K562 (cell line): ENCODE measurements at regions not wholly inside any gene's neighbourhood (a gene's known extent, or its start where the extent isn't known, plus 50 kb on each side); places are given as distances from the start of the nearest gene placed in this dataset.

ENCODE experiments used
- ATAC-seq: fragments of 200-7000 bp; cut with Tn5 transposase; 3 replicates; pipeline ENCODE4 v1.9.1; 2020; ENCODE audit warnings: moderate library complexity
- BruUV-seq: library from RNA; stranded (reverse); fragments of 400-500 nt; replicated peaks from 2 replicates; lab custom pipeline; 2021; lab: Mats Ljungman, UMichigan
- CTCF ChIA-PET: fragments of 300-600 bp; formaldehyde crosslinking; extraction: SDS; loops from one replicate; lab custom pipeline; 2021; ENCODE audit warnings: low intra/inter-chr PET ratio; lab: Yijun Ruan, JAX
- POLR2A ChIA-PET: fragments of 300-600, 350-650 bp; sonication (Branson Sonifier 250); formaldehyde crosslinking; extraction: SDS; loops from one replicate; lab custom pipeline; 2021; ENCODE audit warnings: antibody characterized with exemption, inconsistent platforms; lab: Yijun Ruan, JAX
- DNase-seq, 4 experiments: peaks; one replicate each; pipeline versions ENCODE4 v3.0.0 to v3.0.0-alpha.2; 2011 to 2018; ENCODE audit warnings: low spot score in 3 of 4, mixed read lengths in 3 of 4; ENCODE audit errors: extremely low read depth in 1 of 4
- FAIRE-seq: peaks from 2 replicates; lab custom pipeline; 2011; peaks lifted over from hg19 to GRCh38; lab: Jason Lieb, UNC
- H2AFZ ChIP-seq: 2 replicates; pipeline ENCODE4 v1.6.0; 2011; ENCODE audit warnings: low read depth, low read length, control low read depth, inconsistent platforms
- H3K27ac ChIP-seq: fragments of 200-600 bp; 3 replicates; pipeline ENCODE4 v1.8.0; 2011; ENCODE audit warnings: low read depth, mild to moderate bottlenecking, control low read depth, inconsistent platforms, low read length, moderate library complexity, mixed read lengths; ENCODE audit errors: extremely low read depth
- H3K27me3 ChIP-seq, 2 experiments: fragments of 300-600 bp in 1 of 2; 2 replicates in 1 of 2; 3 replicates in 1 of 2; pipeline versions ENCODE4 v1.6.0 to v1.8.0; 2011; ENCODE audit warnings: inconsistent platforms in 2 of 2, low read length in 2 of 2, mild to moderate bottlenecking in 1 of 2, mixed read lengths in 1 of 2, moderate library complexity in 1 of 2; ENCODE audit not compliant: control insufficient read depth in 2 of 2, insufficient read depth in 2 of 2
- H3K36me3 ChIP-seq: fragments of 300-600 bp; 3 replicates; pipeline ENCODE4 v1.8.0; 2011; ENCODE audit warnings: mild to moderate bottlenecking, low read length, inconsistent platforms; ENCODE audit not compliant: control insufficient read depth, insufficient read depth
- H3K4me1 ChIP-seq, 2 experiments: fragments of 200-600 bp in 1 of 2; replicated peaks in 1 of 2; 2 replicates in 1 of 2; 3 replicates in 1 of 2; pipeline versions ENCODE4 v1.5.1 to v1.8.0; 2011; ENCODE audit warnings: inconsistent platforms in 2 of 2, low read length in 2 of 2, mild to moderate bottlenecking in 1 of 2, mixed read lengths in 1 of 2, moderate library complexity in 1 of 2; ENCODE audit not compliant: control insufficient read depth in 2 of 2, insufficient read depth in 2 of 2
- H3K4me2 ChIP-seq: 2 replicates; pipeline ENCODE4 v1.6.1; 2011; ENCODE audit warnings: low read length, control low read depth, inconsistent platforms, mixed read lengths; ENCODE audit not compliant: insufficient read depth
- H3K4me3 ChIP-seq: fragments of 200-600 bp; sonication (generic), shearing (Covaris generic); 2 replicates; pipeline ENCODE4 v1.5.1; 2016; ENCODE audit warnings: control low read depth, inconsistent platforms
- H3K79me2 ChIP-seq: fragments of 200-600 bp; 3 replicates; pipeline ENCODE4 v1.8.0; 2011; ENCODE audit warnings: low read length, inconsistent platforms; ENCODE audit not compliant: control insufficient read depth, insufficient read depth
- H3K9ac ChIP-seq, 2 experiments: 2 replicates each; pipeline versions ENCODE4 v1.6.0 to v1.6.1; 2011; ENCODE audit warnings: low read depth in 2 of 2, low read length in 2 of 2, control low read depth in 1 of 2, inconsistent platforms in 1 of 2, mild to moderate bottlenecking in 1 of 2, mixed read lengths in 1 of 2; ENCODE audit not compliant: insufficient read depth in 1 of 2
- H3K9me1 ChIP-seq: one replicate; pipeline ENCODE4 v1.6.0; 2011; ENCODE audit warnings: inconsistent platforms, mild to moderate bottlenecking, low read length, moderate library complexity; ENCODE audit not compliant: control insufficient read depth, insufficient read depth
- H3K9me3 ChIP-seq: replicated peaks from 2 replicates; pipeline ENCODE4 v1.5.1; 2011; ENCODE audit warnings: low read depth, low read length, inconsistent platforms; ENCODE audit not compliant: control insufficient read depth, insufficient read depth
- H4K20me1 ChIP-seq: replicated peaks from 2 replicates; pipeline ENCODE4 v1.6.1; 2011; ENCODE audit warnings: low read length, inconsistent platforms, mixed read lengths; ENCODE audit not compliant: control insufficient read depth, insufficient read depth
- CREBBP ChIP-seq: IDR thresholded peaks from one replicate; pipeline ENCODE4 v1.6.1; 2012; ENCODE audit warnings: low read depth, mild to moderate bottlenecking, control low read depth, inconsistent platforms, low read length
- HNRNPUL1 ChIP-seq: fragments of 200-400 bp; formaldehyde crosslinking; IDR thresholded peaks from 2 replicates; pipeline ENCODE4 v1.6.1; 2017; ENCODE audit warnings: low read length
- MEIS2 ChIP-seq: fragments of 450-650 bp; IDR thresholded peaks from 2 replicates; pipeline ENCODE4 v1.6.1; 2014; ENCODE audit warnings: mild to moderate bottlenecking; ENCODE audit not compliant: partially characterized antibody
- MIER1 ChIP-seq: fragments of 450-650 bp; IDR thresholded peaks from 2 replicates; pipeline ENCODE4 v1.6.1; 2016; ENCODE audit warnings: antibody characterized with exemption, mild to moderate bottlenecking, low read depth
- NCOA4 ChIP-seq: fragments of 450-650 bp; IDR thresholded peaks from 2 replicates; pipeline ENCODE4 v1.6.1; 2018; ENCODE audit warnings: mild to moderate bottlenecking; ENCODE audit not compliant: partially characterized antibody
- NR2F6 ChIP-seq: fragments of 450-650 bp; formaldehyde crosslinking; IDR thresholded peaks from 2 replicates; pipeline ENCODE4 v1.4.0; 2020; ENCODE audit warnings: mild to moderate bottlenecking
- OTX1 ChIP-seq: fragments of 450-650 bp; formaldehyde crosslinking; IDR thresholded peaks from 2 replicates; pipeline ENCODE4 v1.4.0; 2022; ENCODE audit warnings: mild to moderate bottlenecking
- PHB ChIP-seq: fragments of 250-450 bp; sonication (Bioruptor Pico); IDR thresholded peaks from 2 replicates; pipeline ENCODE4 v1.5.0; 2021
- PPARD ChIP-seq: fragments of 250-450 bp; sonication (Bioruptor Pico); IDR thresholded peaks from 2 replicates; pipeline ENCODE4 v1.8.0; 2022; ENCODE audit warnings: inconsistent platforms, mild to moderate bottlenecking, moderate library complexity
- SLC30A9 ChIP-seq: fragments of 250-450 bp; sonication (Bioruptor Pico); IDR thresholded peaks from 2 replicates; pipeline ENCODE4 v1.8.0; 2022; ENCODE audit warnings: mild to moderate bottlenecking, moderate library complexity
- TEAD2 ChIP-seq: fragments of 450-650 bp; IDR thresholded peaks from 2 replicates; pipeline ENCODE4 v1.6.1; 2016; ENCODE audit warnings: missing genetic modification characterization, control low read depth, missing compliant biosample characterization
- TEAD4 ChIP-seq, 2 experiments: sonication (generic) in 1 of 2; formaldehyde crosslinking in 1 of 2; IDR thresholded peaks; 2 replicates each; pipeline versions ENCODE4 v1.6.1 to v1.8.0; 2012 to 2022; ENCODE audit warnings: borderline replicate concordance in 1 of 2, inconsistent platforms in 1 of 2, low read length in 1 of 2, mild to moderate bottlenecking in 1 of 2, missing genetic modification reagents in 1 of 2
- XRCC5 ChIP-seq: fragments of 200-400 bp; formaldehyde crosslinking; IDR thresholded peaks from 2 replicates; pipeline ENCODE4 v1.6.1; 2017; ENCODE audit warnings: low read depth, mild to moderate bottlenecking, low read length
- ZNF431 ChIP-seq: sonication (generic); formaldehyde crosslinking; IDR thresholded peaks from 2 replicates; pipeline ENCODE4 v1.8.0; 2022; ENCODE audit warnings: mild to moderate bottlenecking, missing genetic modification reagents
- ZNF436 ChIP-seq: fragments of 250-450, 450-650 bp; sonication (Bioruptor Pico); formaldehyde crosslinking; IDR thresholded peaks from 2 replicates; pipeline ENCODE4 v1.7.0; 2020; ENCODE audit warnings: mild to moderate bottlenecking
- ZNF589 ChIP-seq: fragments of 200-800 bp; sonication (Bioruptor generic); IDR thresholded peaks from 2 replicates; pipeline ENCODE4 v1.6.1; 2016; ENCODE audit warnings: low read depth, missing genetic modification characterization, missing compliant biosample characterization
- WGBS: fragments of 100-300 bp; shearing (Covaris generic); methylation state at CpG from one replicate; pipeline ENCODE4 v1.1.6; 2016; ENCODE audit warnings: low coverage, mixed read lengths; ENCODE audit not compliant: insufficient coverage; ENCODE audit errors: missing lambda C conversion rate; 5-methylcytosine and 5-hydroxymethylcytosine counted together
- in situ Hi-C: fragments of 300-500 bp; cut with MboI; formaldehyde crosslinking; loops from 4 replicates; pipeline ENCODE4 v1.15.0; 2018; ENCODE audit warnings: inconsistent platforms, mixed read lengths
- intact Hi-C: fragments of 100-400 bp; cut with micrococcal nuclease; formaldehyde crosslinking; loops from 2 replicates; pipeline ENCODE4 v1.14.2; 2022
- TF ChIP-seq, protein P1 (sequence below): fragments of 250-450 bp; sonication (Bioruptor Pico); IDR thresholded peaks from 2 replicates; pipeline ENCODE4 v1.5.0; 2021
- TF ChIP-seq, protein P2 (sequence below): sonication (generic); formaldehyde crosslinking; IDR thresholded peaks from 2 replicates; pipeline ENCODE4 v1.8.1; 2022; ENCODE audit warnings: missing genetic modification reagents
- TF ChIP-seq, protein P3 (sequence below): IDR thresholded peaks from 3 replicates; pipeline ENCODE4 v1.6.1; 2011; ENCODE audit warnings: borderline replicate concordance, mild to moderate bottlenecking; ENCODE audit not compliant: insufficient read length, insufficient read depth
- TF ChIP-seq, protein P4 (sequence below): fragments of 450-650 bp; IDR thresholded peaks from 2 replicates; pipeline ENCODE4 v1.6.1; 2016; ENCODE audit warnings: antibody characterized with exemption

DNA sequence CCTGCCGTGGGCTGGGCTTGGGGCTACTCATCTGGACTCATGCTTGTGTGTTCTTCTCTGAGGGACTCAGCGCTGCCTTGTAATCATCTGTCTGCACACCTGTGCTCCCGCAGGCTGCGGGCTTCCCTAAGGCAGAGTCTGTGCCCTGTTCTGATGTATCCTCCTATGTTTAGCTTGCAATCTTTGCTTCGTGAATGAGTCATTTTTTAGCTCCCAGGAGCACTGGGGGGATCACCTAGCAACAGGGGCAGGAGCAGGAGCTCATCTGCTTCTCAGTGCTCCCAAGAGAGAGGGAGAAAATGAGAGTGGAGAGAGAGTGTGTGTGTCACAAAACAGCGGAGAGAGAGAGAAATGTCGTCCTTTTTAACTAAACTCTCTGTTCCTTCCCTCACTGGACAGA is 202.4 kb upstream of the ZNF618 start (continued):
- no peak for TF ChIP-seq CREBBP
- TF ChIP-seq SLC30A9 = no peak
- TF ChIP-seq PHB (CRISPR knock-in tag) = no peak
- no peak for TF ChIP-seq OTX1 (CRISPR knock-in tag)
- no peak for TF ChIP-seq ZNF431 (CRISPR knock-in tag)
- TF ChIP-seq, protein P1, sequence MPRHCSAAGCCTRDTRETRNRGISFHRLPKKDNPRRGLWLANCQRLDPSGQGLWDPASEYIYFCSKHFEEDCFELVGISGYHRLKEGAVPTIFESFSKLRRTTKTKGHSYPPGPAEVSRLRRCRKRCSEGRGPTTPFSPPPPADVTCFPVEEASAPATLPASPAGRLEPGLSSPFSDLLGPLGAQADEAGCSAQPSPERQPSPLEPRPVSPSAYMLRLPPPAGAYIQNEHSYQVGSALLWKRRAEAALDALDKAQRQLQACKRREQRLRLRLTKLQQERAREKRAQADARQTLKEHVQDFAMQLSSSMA = no peak
- TF ChIP-seq, protein P2, sequence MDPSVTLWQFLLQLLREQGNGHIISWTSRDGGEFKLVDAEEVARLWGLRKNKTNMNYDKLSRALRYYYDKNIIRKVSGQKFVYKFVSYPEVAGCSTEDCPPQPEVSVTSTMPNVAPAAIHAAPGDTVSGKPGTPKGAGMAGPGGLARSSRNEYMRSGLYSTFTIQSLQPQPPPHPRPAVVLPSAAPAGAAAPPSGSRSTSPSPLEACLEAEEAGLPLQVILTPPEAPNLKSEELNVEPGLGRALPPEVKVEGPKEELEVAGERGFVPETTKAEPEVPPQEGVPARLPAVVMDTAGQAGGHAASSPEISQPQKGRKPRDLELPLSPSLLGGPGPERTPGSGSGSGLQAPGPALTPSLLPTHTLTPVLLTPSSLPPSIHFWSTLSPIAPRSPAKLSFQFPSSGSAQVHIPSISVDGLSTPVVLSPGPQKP = no peak
- TF ChIP-seq, all 486 proteins: peak for 0

DNA sequence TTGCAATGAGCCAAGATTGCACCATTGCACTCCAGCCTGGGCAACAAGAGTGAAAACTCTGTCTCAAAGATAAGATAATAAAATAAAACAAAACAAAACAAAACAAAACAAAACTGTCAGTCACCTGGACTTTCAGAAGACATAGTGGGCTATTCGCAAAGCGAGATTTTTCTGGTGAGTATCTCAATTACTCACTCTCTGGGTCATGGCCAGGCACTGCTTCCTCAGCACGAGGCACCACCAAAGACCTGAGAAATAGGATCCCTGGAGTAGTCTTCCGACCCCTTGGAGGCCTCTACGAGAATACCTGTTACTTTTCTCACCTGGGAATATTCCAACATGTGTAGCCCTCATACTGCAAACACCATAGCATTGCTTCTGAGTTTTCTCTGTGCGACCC is 201.7 kb upstream of the ZNF618 start:
- no peaks in the 10 kb centered on the region for H3K9me1 ChIP-seq
- CTCF ChIA-PET = no interaction called here
- peaks cover 27 to 80% of the 10 kb centered on the region in 2 experiments; a peak in 3 of 5 replicates for H3K27me3 ChIP-seq
- H3K4me1 ChIP-seq = no peaks in the 10 kb centered on the region; a peak in 2 of 5 replicates
- POLR2A ChIA-PET = interaction anchor here (0.9 kb wide), 1 partner anchor 560 kb away, joined by 3 read pairs; no protein-coding TSS in a partner anchor
- BruUV-seq = no TSS peak
- DNase-seq (no peak), FAIRE-seq (no peak), ATAC-seq (no peak)
- H3K4me3 ChIP-seq = no peak overlapping the region
- no peak overlapping the region for H3K4me2 ChIP-seq
- 5% methylated on average over 5 of the region's 6 CpGs for WGBS
- no peaks in the 10 kb centered on the region for H3K79me2 ChIP-seq
- no peaks in the 10 kb centered on the region for H4K20me1 ChIP-seq
- in situ Hi-C loops = no loop called here
- intact Hi-C loops = no loop called here
- H3K36me3 ChIP-seq = no peaks in the 10 kb centered on the region
- no peak overlapping the region for H2AFZ ChIP-seq
- H3K9ac ChIP-seq = no peak overlapping the region
- H3K27ac ChIP-seq = no peak overlapping the region
- no peaks in the 10 kb centered on the region for H3K9me3 ChIP-seq
- TF ChIP-seq, protein P3, sequence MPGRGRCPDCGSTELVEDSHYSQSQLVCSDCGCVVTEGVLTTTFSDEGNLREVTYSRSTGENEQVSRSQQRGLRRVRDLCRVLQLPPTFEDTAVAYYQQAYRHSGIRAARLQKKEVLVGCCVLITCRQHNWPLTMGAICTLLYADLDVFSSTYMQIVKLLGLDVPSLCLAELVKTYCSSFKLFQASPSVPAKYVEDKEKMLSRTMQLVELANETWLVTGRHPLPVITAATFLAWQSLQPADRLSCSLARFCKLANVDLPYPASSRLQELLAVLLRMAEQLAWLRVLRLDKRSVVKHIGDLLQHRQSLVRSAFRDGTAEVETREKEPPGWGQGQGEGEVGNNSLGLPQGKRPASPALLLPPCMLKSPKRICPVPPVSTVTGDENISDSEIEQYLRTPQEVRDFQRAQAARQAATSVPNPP = no peak
- TF ChIP-seq TEAD4 (IDR thresholded peaks at IDR 0.05; ENCODE audit: low read length) (no peak), TEAD4 (CRISPR knock-in tag; IDR thresholded peaks at IDR 0.05; ENCODE audit: borderline replicate concordance) (no peak), NCOA4 (no peak), PPARD (CRISPR knock-in tag) (no peak), NR2F6 (CRISPR knock-in tag) (no peak), ZNF589 (CRISPR knock-in tag) (no peak), ZNF436 (CRISPR knock-in tag) (no peak), MIER1 (no peak), TEAD2 (tag) (no peak), HNRNPUL1 (no peak), XRCC5 (no peak), MEIS2 (no peak)
- TF ChIP-seq, protein P4, sequence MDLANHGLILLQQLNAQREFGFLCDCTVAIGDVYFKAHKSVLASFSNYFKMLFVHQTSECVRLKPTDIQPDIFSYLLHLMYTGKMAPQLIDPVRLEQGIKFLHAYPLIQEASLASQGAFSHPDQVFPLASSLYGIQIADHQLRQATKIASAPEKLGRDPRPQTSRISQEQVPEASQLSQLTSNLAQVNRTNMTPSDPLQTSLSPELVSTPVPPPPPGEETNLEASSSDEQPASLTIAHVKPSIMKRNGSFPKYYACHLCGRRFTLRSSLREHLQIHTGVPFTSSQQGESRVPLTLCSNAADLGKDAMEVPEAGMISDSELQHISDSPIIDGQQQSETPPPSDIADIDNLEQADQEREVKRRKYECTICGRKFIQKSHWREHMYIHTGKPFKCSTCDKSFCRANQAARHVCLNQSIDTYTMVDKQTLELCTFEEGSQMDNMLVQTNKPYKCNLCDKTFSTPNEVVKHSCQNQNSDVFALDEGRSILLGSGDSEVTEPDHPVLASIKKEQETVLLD = no peak
